ENCODE measurements at regions not wholly inside any gene's neighbourhood (a gene's known extent, or its start where the extent isn't known, plus 50 kb on each side); places are given as distances from the start of the nearest gene placed in this dataset.

- TF ChIP-seq CTCF (IDR thresholded peaks at IDR 0.05; ENCODE audit: poor library complexity, severe bottlenecking) (no peak), EZH2 (IDR thresholded peaks at IDR 0.05; ENCODE audit: borderline replicate concordance, insufficient read depth, low read length, poor library complexity, severe bottlenecking) (no peak), SMC3 (conservative IDR thresholded peaks at IDR 0.05; ENCODE audit: poor library complexity) (no peak)
Observed at GRCh38 chr10:121245754-121246153, 352.5 kb downstream of the FGFR2 start.
